ENCODE measurements at regions not wholly inside any gene's neighbourhood (a gene's known extent, or its start where the extent isn't known, plus 50 kb on each side); places are given as distances from the start of the nearest gene placed in this dataset.

GRCh38 chr1:185564816-185565215, 169.4 kb upstream of the HMCN1 start:
- DNase-seq (ENCODE audit: low read depth in 1 of 2, low spot score in 1 of 2) = no peak
- no peak overlapping the region for H3K4me3 ChIP-seq
- H3K36me3 ChIP-seq = no peaks in the 10 kb centered on the region
- H3K4me1 ChIP-seq (ENCODE audit: low read depth) = peaks cover 8% of the 10 kb centered on the region
- H3K9me3 ChIP-seq (ENCODE audit: low read depth) = no peaks in the 10 kb centered on the region
- H3K27me3 ChIP-seq = no peaks in the 10 kb centered on the region
- TF ChIP-seq, protein P1, sequence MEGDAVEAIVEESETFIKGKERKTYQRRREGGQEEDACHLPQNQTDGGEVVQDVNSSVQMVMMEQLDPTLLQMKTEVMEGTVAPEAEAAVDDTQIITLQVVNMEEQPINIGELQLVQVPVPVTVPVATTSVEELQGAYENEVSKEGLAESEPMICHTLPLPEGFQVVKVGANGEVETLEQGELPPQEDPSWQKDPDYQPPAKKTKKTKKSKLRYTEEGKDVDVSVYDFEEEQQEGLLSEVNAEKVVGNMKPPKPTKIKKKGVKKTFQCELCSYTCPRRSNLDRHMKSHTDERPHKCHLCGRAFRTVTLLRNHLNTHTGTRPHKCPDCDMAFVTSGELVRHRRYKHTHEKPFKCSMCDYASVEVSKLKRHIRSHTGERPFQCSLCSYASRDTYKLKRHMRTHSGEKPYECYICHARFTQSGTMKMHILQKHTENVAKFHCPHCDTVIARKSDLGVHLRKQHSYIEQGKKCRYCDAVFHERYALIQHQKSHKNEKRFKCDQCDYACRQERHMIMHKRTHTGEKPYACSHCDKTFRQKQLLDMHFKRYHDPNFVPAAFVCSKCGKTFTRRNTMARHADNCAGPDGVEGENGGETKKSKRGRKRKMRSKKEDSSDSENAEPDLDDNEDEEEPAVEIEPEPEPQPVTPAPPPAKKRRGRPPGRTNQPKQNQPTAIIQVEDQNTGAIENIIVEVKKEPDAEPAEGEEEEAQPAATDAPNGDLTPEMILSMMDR (IDR thresholded peaks at IDR 0.05; ENCODE audit: low read depth, low read length) = no peak
- peak overlapping the region; percentile 18 for H3K27ac ChIP-seq

GRCh38 chr1:185562461-185563359, 171.5 kb upstream of the HMCN1 start:
- no peaks in the 10 kb centered on the region for H3K36me3 ChIP-seq
- no peak for DNase-seq (ENCODE audit: low read depth in 1 of 2, low spot score in 1 of 2)
- no peaks in the 10 kb centered on the region for H3K9me3 ChIP-seq (ENCODE audit: low read depth)
- no peaks in the 10 kb centered on the region for H3K27me3 ChIP-seq
- H3K4me3 ChIP-seq = no peak overlapping the region
- TF ChIP-seq, protein P1 (IDR thresholded peaks at IDR 0.05; ENCODE audit: low read depth, low read length) = no peak
- H3K4me1 ChIP-seq (ENCODE audit: low read depth) = peaks cover 8% of the 10 kb centered on the region
- no peak overlapping the region for H3K27ac ChIP-seq

GRCh38 chr1:185561629-185562028, 172.6 kb upstream of the HMCN1 start:
- Histone ChIP-seq H3K9me3 (ENCODE audit: low read depth) (no peaks in the 10 kb centered on the region), H3K4me3 (no peak overlapping the region), H3K27ac (no peak overlapping the region), H3K4me1 (ENCODE audit: low read depth) (peaks cover 3% of the 10 kb centered on the region), H3K27me3 (no peaks in the 10 kb centered on the region), H3K36me3 (no peaks in the 10 kb centered on the region)
- peak in 1 of 2 donors; percentile 29 for DNase-seq (ENCODE audit: low read depth in 1 of 2, low spot score in 1 of 2)
- TF ChIP-seq, protein P1 (IDR thresholded peaks at IDR 0.05; ENCODE audit: low read depth, low read length) = no peak

DNA sequence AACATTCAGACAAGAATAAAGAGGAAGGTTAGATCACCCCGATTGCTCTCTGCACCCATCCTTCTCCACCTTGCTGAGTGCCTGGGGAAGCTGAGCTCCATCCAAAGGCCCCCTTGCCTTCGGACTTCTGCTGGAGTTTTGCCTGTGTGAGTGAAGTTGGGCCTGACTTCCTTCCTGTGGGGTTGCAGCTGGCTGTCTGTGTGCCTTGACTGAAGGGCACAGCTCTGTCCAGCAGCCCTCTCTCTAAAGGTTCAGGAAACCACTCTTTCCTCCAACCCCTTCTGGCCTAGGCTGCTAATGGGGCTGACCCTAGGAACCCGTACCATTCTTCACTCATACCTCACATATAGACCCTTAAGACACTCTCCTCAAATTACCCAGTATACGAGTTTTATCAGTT, 173.4 kb upstream of the HMCN1 start:
- Histone ChIP-seq H3K27ac (no peak overlapping the region), H3K9me3 (ENCODE audit: low read depth) (no peaks in the 10 kb centered on the region), H3K27me3 (no peaks in the 10 kb centered on the region), H3K4me1 (ENCODE audit: low read depth) (peaks cover 3% of the 10 kb centered on the region), H3K36me3 (no peaks in the 10 kb centered on the region), H3K4me3 (no peak overlapping the region)
- DNase-seq (ENCODE audit: low read depth in 1 of 2, low spot score in 1 of 2) = no peak
- TF ChIP-seq, protein P1 (IDR thresholded peaks at IDR 0.05; ENCODE audit: low read depth, low read length) = no peak

DNA sequence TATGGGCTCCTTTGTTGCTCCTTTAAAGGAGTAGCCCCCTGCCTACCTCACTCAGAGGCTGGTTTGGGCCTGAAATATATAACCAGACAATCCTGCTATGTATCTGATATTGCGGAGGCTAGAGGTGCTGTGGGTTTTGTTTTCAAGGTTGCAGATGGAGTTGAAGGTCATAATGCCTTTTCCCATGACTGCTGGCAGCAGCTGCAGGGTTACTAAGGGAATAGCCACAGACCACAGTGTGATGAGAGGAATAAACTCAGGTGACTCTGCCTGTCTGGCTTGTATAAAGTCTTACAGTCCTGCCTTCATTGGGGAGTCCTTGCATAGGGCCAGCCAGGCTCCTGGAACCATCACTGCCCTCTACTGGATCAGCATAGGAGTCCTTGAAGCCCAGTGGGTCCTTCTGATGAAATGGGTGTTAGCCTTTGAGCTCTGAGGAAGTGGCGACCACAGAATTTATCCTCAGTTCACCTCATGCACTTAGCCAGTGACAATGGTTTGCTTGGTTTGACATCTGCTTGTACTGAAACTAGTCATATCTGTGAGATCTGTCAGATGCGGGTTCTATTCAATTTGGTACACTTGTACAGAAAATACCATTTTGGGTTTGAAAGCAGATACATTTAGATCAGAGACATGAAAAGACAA, 174.4 kb upstream of the HMCN1 start:
- H3K27me3 ChIP-seq = no peaks in the 10 kb centered on the region
- H3K4me1 ChIP-seq (ENCODE audit: low read depth) = peaks cover 3% of the 10 kb centered on the region
- no peaks in the 10 kb centered on the region for H3K36me3 ChIP-seq
- no peak overlapping the region for H3K4me3 ChIP-seq
- DNase-seq (ENCODE audit: low read depth in 1 of 2, low spot score in 1 of 2) = peak; percentile 39 to 51
- TF ChIP-seq, protein P1 (IDR thresholded peaks at IDR 0.05; ENCODE audit: low read depth, low read length) = peak; percentile 39
- no peak overlapping the region for H3K27ac ChIP-seq
- no peaks in the 10 kb centered on the region for H3K9me3 ChIP-seq (ENCODE audit: low read depth)
